Nephron (organoid): ENCODE measurements at regions not wholly inside any gene's neighbourhood (a gene's known extent, or its start where the extent isn't known, plus 50 kb on each side); places are given as distances from the start of the nearest gene placed in this dataset.

Experiments
- H3K27ac Mint-ChIP-seq, 3 experiments: 2 replicates each; pipeline ENCODE4 v1.8.0; 2020; ENCODE audit warnings: mixed read lengths in 3 of 3, mild to moderate bottlenecking in 2 of 3, moderate library complexity in 1 of 3
- H3K27me3 Mint-ChIP-seq: 2 replicates; pipeline ENCODE4 v1.8.0; 2021; ENCODE audit warnings: low read depth, mild to moderate bottlenecking, moderate library complexity, mixed read lengths
- H3K36me3 Mint-ChIP-seq: 2 replicates; pipeline ENCODE4 v1.8.0; 2020; ENCODE audit warnings: low read depth, mixed read lengths
- H3K4me1 Mint-ChIP-seq: 2 replicates; pipeline ENCODE4 v1.8.0; 2020; ENCODE audit warnings: mixed read lengths
- H3K4me3 Mint-ChIP-seq, 3 experiments: 2 replicates each; pipeline ENCODE4 v1.8.0; 2020; ENCODE audit warnings: mild to moderate bottlenecking in 3 of 3, mixed read lengths in 3 of 3, moderate library complexity in 2 of 3
- H3K9me3 Mint-ChIP-seq: 2 replicates; pipeline ENCODE4 v1.8.0; 2020; ENCODE audit warnings: mixed read lengths
- TF ChIP-seq, protein P1 (sequence below), 3 experiments: fragments of 200-600 bp; sonication (generic); IDR thresholded peaks; one replicate each; pipeline ENCODE4 v1.5.0; 2021; ENCODE audit warnings: antibody characterized with exemption in 3 of 3; ENCODE audit not compliant: unreplicated experiment in 3 of 3

DNA sequence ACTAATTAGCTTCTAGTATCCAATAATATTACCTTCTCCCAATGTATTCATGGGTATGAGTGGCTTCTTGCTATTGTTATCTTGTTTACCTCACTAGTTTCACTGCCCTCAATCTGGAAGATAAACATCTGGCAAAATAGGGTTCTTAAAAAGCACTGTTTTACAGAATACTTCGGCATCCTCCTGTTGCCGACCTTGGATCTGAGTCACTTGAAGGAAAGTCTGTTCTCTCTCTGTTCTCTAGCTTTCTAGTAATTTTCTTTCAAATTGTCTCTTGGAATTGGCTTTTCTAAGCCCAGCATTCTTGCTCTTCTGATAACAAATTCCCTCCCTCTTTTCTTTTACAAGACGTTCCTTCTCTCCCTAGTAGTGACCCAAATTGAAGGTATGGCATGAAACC lies 189.5 kb downstream of the KITLG start:
- Mint-ChIP-seq H3K36me3 (no peaks in the 10 kb centered on the region), H3K27me3 (no peaks in the 10 kb centered on the region), H3K27ac (no peak overlapping the region), H3K4me3 (no peak overlapping the region), H3K9me3 (no peaks in the 10 kb centered on the region), H3K4me1 (no peaks in the 10 kb centered on the region)
- TF ChIP-seq, protein P1, sequence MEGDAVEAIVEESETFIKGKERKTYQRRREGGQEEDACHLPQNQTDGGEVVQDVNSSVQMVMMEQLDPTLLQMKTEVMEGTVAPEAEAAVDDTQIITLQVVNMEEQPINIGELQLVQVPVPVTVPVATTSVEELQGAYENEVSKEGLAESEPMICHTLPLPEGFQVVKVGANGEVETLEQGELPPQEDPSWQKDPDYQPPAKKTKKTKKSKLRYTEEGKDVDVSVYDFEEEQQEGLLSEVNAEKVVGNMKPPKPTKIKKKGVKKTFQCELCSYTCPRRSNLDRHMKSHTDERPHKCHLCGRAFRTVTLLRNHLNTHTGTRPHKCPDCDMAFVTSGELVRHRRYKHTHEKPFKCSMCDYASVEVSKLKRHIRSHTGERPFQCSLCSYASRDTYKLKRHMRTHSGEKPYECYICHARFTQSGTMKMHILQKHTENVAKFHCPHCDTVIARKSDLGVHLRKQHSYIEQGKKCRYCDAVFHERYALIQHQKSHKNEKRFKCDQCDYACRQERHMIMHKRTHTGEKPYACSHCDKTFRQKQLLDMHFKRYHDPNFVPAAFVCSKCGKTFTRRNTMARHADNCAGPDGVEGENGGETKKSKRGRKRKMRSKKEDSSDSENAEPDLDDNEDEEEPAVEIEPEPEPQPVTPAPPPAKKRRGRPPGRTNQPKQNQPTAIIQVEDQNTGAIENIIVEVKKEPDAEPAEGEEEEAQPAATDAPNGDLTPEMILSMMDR (IDR thresholded peaks at IDR 0.05; ENCODE audit: unreplicated experiment in 3 of 3): no peak

DNA sequence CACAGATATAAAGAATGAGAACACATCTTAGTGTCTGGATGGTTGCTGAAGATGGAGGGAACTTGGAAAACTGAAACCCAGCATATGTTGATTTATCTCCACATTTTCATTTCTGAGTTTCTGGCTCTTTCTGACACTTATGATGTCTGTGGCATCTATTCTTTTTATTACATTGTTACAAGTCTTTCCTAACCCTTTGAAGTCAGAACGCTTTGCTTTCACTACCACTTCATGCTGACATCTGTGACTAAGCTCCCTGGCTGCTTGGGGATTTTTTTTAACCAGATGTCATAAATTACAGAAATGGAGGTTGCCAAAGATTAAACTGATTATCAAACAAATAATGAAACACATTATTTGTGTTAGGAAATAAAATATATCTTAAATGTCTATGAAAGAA lies 188.7 kb downstream of the KITLG start:
- H3K9me3 Mint-ChIP-seq: no peaks in the 10 kb centered on the region
- no peaks in the 10 kb centered on the region for H3K4me1 Mint-ChIP-seq
- H3K36me3 Mint-ChIP-seq: no peaks in the 10 kb centered on the region
- H3K4me3 Mint-ChIP-seq: no peak overlapping the region
- H3K27ac Mint-ChIP-seq: no peak overlapping the region
- TF ChIP-seq, protein P1 (IDR thresholded peaks at IDR 0.05; ENCODE audit: unreplicated experiment in 3 of 3): no peak
- H3K27me3 Mint-ChIP-seq: no peaks in the 10 kb centered on the region

DNA sequence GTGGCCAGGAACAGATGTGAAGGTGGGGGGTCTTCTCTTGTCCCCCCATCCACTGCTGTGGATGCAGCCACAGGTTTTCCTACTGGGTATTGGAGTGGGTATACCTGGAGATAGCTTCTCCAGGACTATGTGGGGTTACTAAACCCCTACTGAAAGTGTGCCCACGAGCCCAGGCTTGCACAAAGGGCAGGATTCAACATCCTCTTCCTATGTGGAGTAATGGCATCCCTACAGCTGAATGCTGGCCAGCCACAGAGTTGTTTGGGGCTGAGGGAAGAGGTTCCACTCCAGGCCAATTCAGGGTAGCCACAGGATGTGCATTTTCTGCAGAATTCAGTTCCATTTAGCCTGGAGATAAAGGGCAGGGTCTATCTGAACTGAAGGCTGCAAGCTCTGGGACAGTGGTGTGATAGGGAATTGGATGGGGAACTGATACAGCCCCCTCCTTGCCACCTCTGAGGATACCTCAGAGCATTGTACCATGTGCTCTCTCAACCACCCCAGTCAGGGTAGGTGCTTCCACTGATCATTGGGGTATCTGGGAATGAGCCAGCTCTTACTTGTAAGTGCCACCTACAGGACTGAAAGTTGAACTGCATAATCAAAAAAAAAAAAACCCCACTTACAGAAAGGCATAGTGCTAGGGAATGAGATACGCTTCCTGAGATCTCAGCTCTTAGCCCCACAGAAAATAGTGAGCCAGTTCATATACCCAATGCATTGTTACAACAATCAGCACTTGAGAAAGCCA lies 187.1 kb downstream of the KITLG start:
- H3K4me3 Mint-ChIP-seq: no peak overlapping the region
- TF ChIP-seq, protein P1 (IDR thresholded peaks at IDR 0.05; ENCODE audit: unreplicated experiment in 3 of 3): no peak
- H3K27ac Mint-ChIP-seq: no peak overlapping the region
- H3K4me1 Mint-ChIP-seq: no peaks in the 10 kb centered on the region
- no peaks in the 10 kb centered on the region for H3K9me3 Mint-ChIP-seq
- H3K36me3 Mint-ChIP-seq: no peaks in the 10 kb centered on the region
- H3K27me3 Mint-ChIP-seq: no peaks in the 10 kb centered on the region

DNA sequence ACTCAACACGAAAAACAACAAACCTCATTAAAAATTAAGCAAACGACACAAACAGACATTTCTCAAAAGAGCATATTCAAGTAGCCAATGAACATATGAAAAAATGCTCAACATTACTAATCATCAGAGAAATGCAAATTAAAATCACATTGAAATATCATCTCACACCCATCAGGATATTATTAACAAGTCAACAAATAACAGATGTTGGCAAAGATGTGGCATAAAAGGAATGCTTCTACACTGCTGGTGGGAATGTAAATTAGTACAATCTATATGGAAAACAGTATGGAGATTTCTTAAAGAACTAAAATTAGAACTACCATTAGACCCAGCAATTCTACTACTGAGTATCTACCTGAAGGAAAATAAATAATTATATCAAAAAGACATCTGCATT lies 182.2 kb downstream of the KITLG start:
- no peaks in the 10 kb centered on the region for H3K36me3 Mint-ChIP-seq
- H3K4me1 Mint-ChIP-seq: peaks cover 4% of the 10 kb centered on the region
- H3K4me3 Mint-ChIP-seq: no peak overlapping the region
- H3K27me3 Mint-ChIP-seq: no peaks in the 10 kb centered on the region
- no peak overlapping the region for H3K27ac Mint-ChIP-seq
- TF ChIP-seq, protein P1 (IDR thresholded peaks at IDR 0.05; ENCODE audit: unreplicated experiment in 3 of 3): no peak
- peaks cover 5% of the 10 kb centered on the region for H3K9me3 Mint-ChIP-seq

DNA sequence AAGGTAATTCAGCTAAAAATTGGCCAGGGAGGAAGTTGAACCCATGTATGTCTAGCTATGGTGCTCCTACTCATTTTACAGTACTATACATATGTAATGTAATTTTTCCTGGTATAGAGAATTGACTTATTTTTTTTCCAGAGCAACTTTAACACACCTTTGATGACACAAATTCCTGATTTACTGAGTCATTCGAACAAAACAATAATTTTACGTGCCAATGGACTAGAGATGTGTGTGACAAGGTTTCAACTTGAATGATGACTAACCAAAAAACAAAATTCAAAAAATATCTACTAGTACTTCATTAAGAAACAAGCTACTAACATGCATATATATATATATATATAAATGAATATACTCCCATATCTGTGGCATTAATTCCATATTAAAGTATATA lies 180.5 kb downstream of the KITLG start:
- TF ChIP-seq, protein P1 (IDR thresholded peaks at IDR 0.05; ENCODE audit: unreplicated experiment in 3 of 3): no peak
- Mint-ChIP-seq H3K9me3 (peaks cover 5% of the 10 kb centered on the region), H3K27me3 (no peaks in the 10 kb centered on the region), H3K4me1 (peaks cover 4% of the 10 kb centered on the region), H3K4me3 (no peak overlapping the region), H3K36me3 (no peaks in the 10 kb centered on the region), H3K27ac (no peak overlapping the region)

DNA sequence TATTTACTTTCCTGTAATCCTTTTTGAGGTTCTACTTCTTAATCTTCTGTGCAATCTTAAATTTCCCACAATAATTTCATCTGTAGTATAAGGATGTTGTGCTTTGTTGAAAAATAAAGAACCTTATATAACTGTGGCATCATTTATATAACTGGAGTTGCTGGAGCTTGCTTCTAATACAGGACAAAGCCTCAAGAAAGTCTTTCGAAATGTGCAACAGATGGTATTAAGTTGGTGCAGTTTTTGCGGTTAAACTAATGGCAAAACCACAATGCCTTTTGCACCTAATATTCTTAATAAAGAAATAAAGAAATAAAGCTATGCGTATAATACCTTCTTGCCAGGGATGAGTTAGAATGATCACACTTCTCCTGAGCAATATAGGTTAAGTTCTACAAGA lies 180.0 kb downstream of the KITLG start:
- Mint-ChIP-seq H3K4me1 (peaks cover 4% of the 10 kb centered on the region), H3K27me3 (no peaks in the 10 kb centered on the region), H3K4me3 (no peak overlapping the region), H3K27ac (no peak overlapping the region), H3K9me3 (peaks cover 5% of the 10 kb centered on the region), H3K36me3 (no peaks in the 10 kb centered on the region)
- TF ChIP-seq, protein P1 (IDR thresholded peaks at IDR 0.05; ENCODE audit: unreplicated experiment in 3 of 3): no peak
